KG1 (cell line): ENCODE measurements at regions not wholly inside any gene's neighbourhood (a gene's known extent, or its start where the extent isn't known, plus 50 kb on each side); places are given as distances from the start of the nearest gene placed in this dataset.
"Not testable (repeated sequence)": the region's sequence is repeated elsewhere in the genome, so short reads cannot be mapped to it uniquely, and the experiment has no call there.

Experiments
- DNase-seq: peaks from one replicate; lab custom pipeline; 2025; lab: John Stamatoyannopoulos, UW

- no peak for DNase-seq
Measured at GRCh38 chr3:146757759-146758158, 152.6 kb upstream of the PLSCR5 start.

- DNase-seq: no peak
Measured at GRCh38 chr3:146750196-146750595, 145.1 kb upstream of the PLSCR5 start.

GRCh38 chr3:146747928-146748327, 142.8 kb upstream of the PLSCR5 start:
- no peak for DNase-seq

GRCh38 chr3:146747051-146747450, 141.9 kb upstream of the PLSCR5 start:
- DNase-seq: no peak

- no peak for DNase-seq
Measured at GRCh38 chr3:146746190-146746589, 141.0 kb upstream of the PLSCR5 start.

GRCh38 chr3:146739203-146739671, 134.1 kb upstream of the PLSCR5 start:
- DNase-seq: peak; percentile 28

GRCh38 chr3:146732325-146732724, 127.2 kb upstream of the PLSCR5 start:
- DNase-seq: no peak

GRCh38 chr3:146715170-146715569, 110.0 kb upstream of the PLSCR5 start:
- DNase-seq: no peak

- no peak for DNase-seq
Measured at GRCh38 chr3:146712806-146713205, 107.7 kb upstream of the PLSCR5 start.

- DNase-seq: no peak
Measured at GRCh38 chr3:146709969-146710368, 104.8 kb upstream of the PLSCR5 start.

- no peak for DNase-seq
Measured at GRCh38 chr3:146705225-146705624, 100.1 kb upstream of the PLSCR5 start.

GRCh38 chr3:146702237-146702636, 97.1 kb upstream of the PLSCR5 start:
- no peak for DNase-seq

- no peak for DNase-seq
Measured at GRCh38 chr3:146701246-146701645, 96.1 kb upstream of the PLSCR5 start.

GRCh38 chr3:146700025-146700424, 94.9 kb upstream of the PLSCR5 start:
- not testable (repeated sequence) for DNase-seq

- no peak for DNase-seq
Measured at GRCh38 chr3:146692254-146692653, 87.1 kb upstream of the PLSCR5 start.

GRCh38 chr3:146685050-146685814, 80.1 kb upstream of the PLSCR5 start:
- DNase-seq: no peak

- no peak for DNase-seq
Measured at GRCh38 chr3:146682171-146682570, 77.0 kb upstream of the PLSCR5 start.

GRCh38 chr3:146680617-146681016, 75.5 kb upstream of the PLSCR5 start:
- no peak for DNase-seq

- no peak for DNase-seq
Measured at GRCh38 chr3:146679995-146680394, 74.8 kb upstream of the PLSCR5 start.

- DNase-seq: no peak
Measured at GRCh38 chr3:146679191-146679590, 74.0 kb upstream of the PLSCR5 start.

- no peak for DNase-seq
Measured at GRCh38 chr3:146672941-146673340, 67.8 kb upstream of the PLSCR5 start.

GRCh38 chr3:146664403-146664802, 59.3 kb upstream of the PLSCR5 start:
- DNase-seq: no peak

- no peak for DNase-seq
Measured at GRCh38 chr3:146658841-146659240, 53.7 kb upstream of the PLSCR5 start.
